Calu3 (cell line): ENCODE measurements at regions not wholly inside any gene's neighbourhood (a gene's known extent, or its start where the extent isn't known, plus 50 kb on each side); places are given as distances from the start of the nearest gene placed in this dataset.
"Not testable (repeated sequence)": the region's sequence is repeated elsewhere in the genome, so short reads cannot be mapped to it uniquely, and the experiment has no call there.

Source experiments
- BruUV-seq: library from RNA; stranded (reverse); fragments of 400-500 nt; replicated peaks from 2 replicates; lab custom pipeline; 2021; lab: Mats Ljungman, UMichigan
- CTCF ChIA-PET: fragments of 300-600 bp; sonication (Branson Sonifier 250); formaldehyde crosslinking; loops from one replicate; lab custom pipeline; 2022; ENCODE audit warnings: antibody characterized with exemption; lab: Charles Lee
- DNase-seq: peaks from one replicate; pipeline ENCODE4 v3.0.0; 2022
- H3K27ac Mint-ChIP-seq: one replicate; pipeline ENCODE4 v1.8.0; 2022; ENCODE audit warnings: mixed read lengths; ENCODE audit not compliant: unreplicated experiment
- H3K27me3 Mint-ChIP-seq: one replicate; pipeline ENCODE4 v1.8.0; 2022; ENCODE audit warnings: mixed read lengths; ENCODE audit not compliant: unreplicated experiment
- H3K36me3 Mint-ChIP-seq: one replicate; pipeline ENCODE4 v1.8.0; 2022; ENCODE audit warnings: mild to moderate bottlenecking, moderate library complexity, mixed read lengths; ENCODE audit not compliant: insufficient read depth, unreplicated experiment
- H3K4me1 Mint-ChIP-seq: one replicate; pipeline ENCODE4 v1.8.0; 2022; ENCODE audit warnings: mild to moderate bottlenecking, low read depth, mixed read lengths; ENCODE audit not compliant: unreplicated experiment
- H3K4me3 Mint-ChIP-seq: one replicate; pipeline ENCODE4 v1.8.0; 2022; ENCODE audit warnings: mild to moderate bottlenecking, low read depth, moderate library complexity, mixed read lengths; ENCODE audit not compliant: unreplicated experiment
- H3K9me3 Mint-ChIP-seq: one replicate; pipeline ENCODE4 v1.8.0; 2022; ENCODE audit warnings: low read depth, mixed read lengths; ENCODE audit not compliant: unreplicated experiment
- CTCF ChIP-seq: fragments of 200-600 bp; IDR thresholded peaks from one replicate; pipeline ENCODE4 v1.8.0; 2022; ENCODE audit warnings: antibody characterized with exemption; ENCODE audit not compliant: unreplicated experiment
- intact Hi-C: fragments of 100-400 bp; cut with micrococcal nuclease; formaldehyde crosslinking; loops from one replicate; pipeline ENCODE4 v1.10.0; 2022; ENCODE audit not compliant: unreplicated experiment

GRCh38 chr3:103873021-103873420, 1438.2 kb downstream of the ZPLD1 start:
- Mint-ChIP-seq H3K4me1 (no peaks in the 10 kb centered on the region), H3K9me3 (no peaks in the 10 kb centered on the region), H3K27me3 (no peaks in the 10 kb centered on the region), H3K27ac (no peak overlapping the region), H3K4me3 (no peak overlapping the region), H3K36me3 (no peaks in the 10 kb centered on the region)
- CTCF ChIA-PET, result no interaction called here
- no peak for TF ChIP-seq CTCF
- intact Hi-C loops, result no loop called here
- no peak for DNase-seq
- BruUV-seq, result no TSS peak

- Mint-ChIP-seq H3K36me3 (no peaks in the 10 kb centered on the region), H3K9me3 (no peaks in the 10 kb centered on the region), H3K27ac (no peak overlapping the region), H3K27me3 (no peaks in the 10 kb centered on the region), H3K4me3 (no peak overlapping the region), H3K4me1 (no peaks in the 10 kb centered on the region)
- no peak for DNase-seq
- no TSS peak for BruUV-seq
- no peak for TF ChIP-seq CTCF
- intact Hi-C loops, result no loop called here
- CTCF ChIA-PET, result no interaction called here
Observed at GRCh38 chr3:103873897-103874545, 1439.2 kb downstream of the ZPLD1 start.

GRCh38 chr3:103881809-103882208, 1447.0 kb downstream of the ZPLD1 start:
- BruUV-seq, H3K27me3 Mint-ChIP-seq, H3K36me3 Mint-ChIP-seq, H3K4me3 Mint-ChIP-seq, intact Hi-C loops, H3K27ac Mint-ChIP-seq, H3K9me3 Mint-ChIP-seq, CTCF ChIA-PET, H3K4me1 Mint-ChIP-seq, DNase-seq: not testable (repeated sequence)

GRCh38 chr3:103889675-103890074, 1454.9 kb downstream of the ZPLD1 start:
- no peak for DNase-seq
- no peaks in the 10 kb centered on the region for H3K4me1 Mint-ChIP-seq
- H3K36me3 Mint-ChIP-seq, result no peaks in the 10 kb centered on the region
- CTCF ChIA-PET, result interaction anchor here (0.6 kb wide), 1 partner anchor 584 kb away, joined by 4 read pairs; no protein-coding TSS in a partner anchor
- H3K27ac Mint-ChIP-seq, result no peak overlapping the region
- no peaks in the 10 kb centered on the region for H3K27me3 Mint-ChIP-seq
- H3K4me3 Mint-ChIP-seq, result no peak overlapping the region
- intact Hi-C loops, result no loop called here
- H3K9me3 Mint-ChIP-seq, result no peaks in the 10 kb centered on the region
- no peak for TF ChIP-seq CTCF
- no TSS peak for BruUV-seq

GRCh38 chr3:103894162-103894822, 1459.5 kb downstream of the ZPLD1 start:
- BruUV-seq, result no TSS peak
- H3K9me3 Mint-ChIP-seq, result no peaks in the 10 kb centered on the region
- H3K27me3 Mint-ChIP-seq, result no peaks in the 10 kb centered on the region
- H3K27ac Mint-ChIP-seq, result no peak overlapping the region
- no peak for TF ChIP-seq CTCF
- no peak overlapping the region for H3K4me3 Mint-ChIP-seq
- no peak for DNase-seq
- H3K4me1 Mint-ChIP-seq, result no peaks in the 10 kb centered on the region
- CTCF ChIA-PET, result no interaction called here
- no peaks in the 10 kb centered on the region for H3K36me3 Mint-ChIP-seq
- intact Hi-C loops, result no loop called here
